ENCODE measurements at regions not wholly inside any gene's neighbourhood (a gene's known extent, or its start where the extent isn't known, plus 50 kb on each side); places are given as distances from the start of the nearest gene placed in this dataset.

DNA sequence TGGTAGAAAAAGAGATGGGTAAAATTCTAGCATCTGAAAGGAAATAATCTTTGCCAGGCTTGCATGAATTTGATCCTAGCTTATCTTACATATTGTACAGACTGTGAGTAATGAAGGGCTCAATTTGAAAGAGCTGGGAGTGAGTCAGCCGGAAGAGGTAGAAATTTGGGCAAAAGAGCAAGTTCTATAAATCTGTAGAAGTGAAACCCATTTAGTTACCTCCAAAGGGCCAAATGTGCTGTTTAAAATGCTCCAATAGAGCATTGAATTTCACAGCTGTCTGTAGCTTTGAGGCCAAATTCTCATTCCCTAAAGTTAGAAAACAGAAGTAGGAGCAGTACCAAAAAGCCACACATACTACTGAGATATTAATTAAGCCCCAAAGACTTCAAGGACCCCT lies 466.1 kb downstream of the BTBD3 start:
- TF ChIP-seq ZNF589 (CRISPR knock-in tag; IDR thresholded peaks at IDR 0.05; ENCODE audit: low read depth) = no peak
- TF ChIP-seq TAF1 (IDR thresholded peaks at IDR 0.05; ENCODE audit: control insufficient read depth, extremely low read depth, insufficient read depth, low read length, severe bottlenecking) = no peak
- TF ChIP-seq MXD1 (CRISPR knock-in tag; IDR thresholded peaks at IDR 0.05; ENCODE audit: borderline replicate concordance, poor library complexity, severe bottlenecking) = no peak
- TF ChIP-seq CEBPZ (IDR thresholded peaks at IDR 0.05; ENCODE audit: borderline replicate concordance, low read depth, low read length) = no peak
